ENCODE measurements at regions not wholly inside any gene's neighbourhood (a gene's known extent, or its start where the extent isn't known, plus 50 kb on each side); places are given as distances from the start of the nearest gene placed in this dataset.

DNA sequence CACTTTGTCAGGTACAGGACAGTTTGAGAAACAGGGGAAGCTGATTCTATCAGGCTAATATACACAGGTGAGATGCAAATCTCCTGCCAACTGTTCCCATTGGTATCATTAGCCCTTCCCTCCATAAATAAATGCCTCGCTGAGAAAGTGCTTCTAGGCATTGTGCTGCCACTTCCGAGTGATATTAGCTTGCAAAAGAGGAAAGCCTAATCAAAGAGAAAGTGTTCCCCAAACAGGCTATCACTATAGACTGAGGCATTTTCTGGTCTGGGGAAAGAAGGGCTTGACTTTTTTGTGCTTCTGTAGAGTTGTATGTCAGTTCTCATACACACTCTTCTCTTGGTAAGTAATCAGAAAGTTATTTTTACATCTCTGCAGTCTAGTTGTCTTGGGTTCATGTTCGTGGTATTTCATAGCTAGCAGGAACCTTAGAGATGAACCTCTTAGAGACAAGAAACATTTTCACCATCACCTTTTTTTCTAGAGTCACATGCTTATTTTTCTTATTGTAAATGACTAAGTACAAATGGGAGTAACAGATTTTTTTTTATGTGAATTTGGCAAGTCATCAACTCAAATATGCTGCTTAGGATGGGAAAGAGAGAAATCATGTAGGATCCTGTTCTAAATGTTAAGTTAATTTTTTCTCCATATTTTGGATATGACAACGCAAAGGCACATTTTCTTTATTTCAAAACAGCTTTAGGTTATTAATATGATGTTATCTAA lies 1009.8 kb downstream of the ADGRL3 start:
- Histone ChIP-seq H3K4me3 (no peak overlapping the region), H3K27me3 (ENCODE audit: low read depth) (no peaks in the 10 kb centered on the region), H3K9me3 (no peaks in the 10 kb centered on the region), H3K27ac (no peak overlapping the region), H3K36me3 (no peaks in the 10 kb centered on the region), H3K4me1 (no peaks in the 10 kb centered on the region)
- ATAC-seq (no peak), DNase-seq (no peak)
- intact Hi-C loops (cut with DNase I): no loop called here
- TF ChIP-seq, protein P1, sequence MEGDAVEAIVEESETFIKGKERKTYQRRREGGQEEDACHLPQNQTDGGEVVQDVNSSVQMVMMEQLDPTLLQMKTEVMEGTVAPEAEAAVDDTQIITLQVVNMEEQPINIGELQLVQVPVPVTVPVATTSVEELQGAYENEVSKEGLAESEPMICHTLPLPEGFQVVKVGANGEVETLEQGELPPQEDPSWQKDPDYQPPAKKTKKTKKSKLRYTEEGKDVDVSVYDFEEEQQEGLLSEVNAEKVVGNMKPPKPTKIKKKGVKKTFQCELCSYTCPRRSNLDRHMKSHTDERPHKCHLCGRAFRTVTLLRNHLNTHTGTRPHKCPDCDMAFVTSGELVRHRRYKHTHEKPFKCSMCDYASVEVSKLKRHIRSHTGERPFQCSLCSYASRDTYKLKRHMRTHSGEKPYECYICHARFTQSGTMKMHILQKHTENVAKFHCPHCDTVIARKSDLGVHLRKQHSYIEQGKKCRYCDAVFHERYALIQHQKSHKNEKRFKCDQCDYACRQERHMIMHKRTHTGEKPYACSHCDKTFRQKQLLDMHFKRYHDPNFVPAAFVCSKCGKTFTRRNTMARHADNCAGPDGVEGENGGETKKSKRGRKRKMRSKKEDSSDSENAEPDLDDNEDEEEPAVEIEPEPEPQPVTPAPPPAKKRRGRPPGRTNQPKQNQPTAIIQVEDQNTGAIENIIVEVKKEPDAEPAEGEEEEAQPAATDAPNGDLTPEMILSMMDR (IDR thresholded peaks at IDR 0.05): no peak

DNA sequence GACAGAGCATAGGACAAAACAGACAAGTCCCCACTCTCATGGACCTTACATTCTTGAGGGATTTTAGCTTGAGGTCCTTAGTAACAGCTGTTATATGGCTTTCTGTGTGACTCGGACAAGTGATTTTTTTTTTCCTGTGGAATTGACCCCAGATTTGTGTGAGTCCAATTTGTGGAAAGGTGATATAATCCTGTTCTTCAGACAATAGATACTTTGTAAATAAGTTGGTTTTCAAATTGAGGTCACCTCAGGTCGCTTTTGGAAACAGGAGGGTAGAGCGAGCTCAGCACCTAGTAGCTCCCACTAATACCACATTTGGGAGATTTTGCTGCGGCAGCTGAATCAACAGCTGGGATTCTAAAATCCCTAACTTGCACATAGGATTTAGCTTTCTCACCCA lies 1008.8 kb downstream of the ADGRL3 start:
- H3K27me3 ChIP-seq (ENCODE audit: low read depth): no peaks in the 10 kb centered on the region
- H3K9me3 ChIP-seq: no peaks in the 10 kb centered on the region
- H3K27ac ChIP-seq: no peak overlapping the region
- no peaks in the 10 kb centered on the region for H3K36me3 ChIP-seq
- intact Hi-C loops (cut with DNase I): no loop called here
- TF ChIP-seq, protein P1 (IDR thresholded peaks at IDR 0.05): no peak
- no peak overlapping the region for H3K4me3 ChIP-seq
- DNase-seq: no peak
- no peaks in the 10 kb centered on the region for H3K4me1 ChIP-seq
- ATAC-seq: no peak

DNA sequence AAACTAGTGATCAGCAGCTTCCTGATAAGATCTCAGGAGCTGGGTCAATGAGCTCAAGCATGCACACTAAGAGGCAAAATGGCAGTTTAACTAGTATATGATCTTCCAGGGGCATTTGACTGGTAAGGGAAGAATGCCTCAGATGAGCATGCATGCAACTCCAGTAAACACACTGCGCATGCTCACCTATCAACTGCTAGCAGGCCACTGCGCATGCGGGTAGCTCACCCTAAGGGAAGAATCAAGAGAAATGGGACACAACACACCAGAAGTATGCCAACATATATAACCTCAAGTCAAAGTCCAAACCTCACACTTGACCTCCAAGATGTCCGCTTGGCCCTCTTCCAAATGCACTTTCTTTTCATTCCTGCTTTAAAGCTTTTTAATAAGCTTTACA lies 1004.0 kb downstream of the ADGRL3 start:
- no peak for DNase-seq
- Histone ChIP-seq H3K4me3 (no peak overlapping the region), H3K27ac (no peak overlapping the region), H3K4me1 (no peaks in the 10 kb centered on the region), H3K27me3 (ENCODE audit: low read depth) (no peaks in the 10 kb centered on the region), H3K9me3 (no peaks in the 10 kb centered on the region), H3K36me3 (no peaks in the 10 kb centered on the region)
- TF ChIP-seq, protein P1 (IDR thresholded peaks at IDR 0.05): no peak
- intact Hi-C loops (cut with DNase I): no loop called here
- no peak for ATAC-seq

DNA sequence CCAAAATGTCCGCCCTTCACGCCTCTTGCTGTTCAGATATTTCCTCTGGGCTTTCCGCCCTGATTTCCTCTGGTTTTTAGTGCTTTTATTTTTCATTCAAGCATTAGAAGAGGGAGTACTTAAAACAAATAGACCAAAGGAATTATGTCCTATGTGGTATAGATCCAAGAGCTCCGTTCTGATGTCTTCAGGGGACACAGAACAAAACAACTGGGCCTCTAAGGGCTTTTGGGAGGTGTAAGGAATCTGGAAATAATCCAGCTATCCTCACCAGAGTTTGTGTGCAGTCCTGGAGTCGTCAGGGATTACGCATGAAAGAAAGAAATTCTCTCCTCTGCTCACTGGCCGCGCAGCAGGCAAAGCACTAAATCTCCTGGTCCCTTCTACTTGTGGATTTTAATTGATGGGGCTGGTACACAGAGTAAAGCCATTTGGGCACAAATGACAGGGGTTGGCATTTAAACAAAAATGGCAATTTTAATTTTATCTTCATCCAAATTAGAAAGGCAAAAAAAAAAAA lies 999.2 kb downstream of the ADGRL3 start:
- Histone ChIP-seq H3K27me3 (ENCODE audit: low read depth) (no peaks in the 10 kb centered on the region), H3K4me3 (no peak overlapping the region), H3K27ac (no peak overlapping the region), H3K9me3 (no peaks in the 10 kb centered on the region), H3K36me3 (no peaks in the 10 kb centered on the region), H3K4me1 (no peaks in the 10 kb centered on the region)
- intact Hi-C loops (cut with DNase I): no loop called here
- ATAC-seq (no peak), DNase-seq (no peak)
- TF ChIP-seq, protein P1 (IDR thresholded peaks at IDR 0.05): no peak

DNA sequence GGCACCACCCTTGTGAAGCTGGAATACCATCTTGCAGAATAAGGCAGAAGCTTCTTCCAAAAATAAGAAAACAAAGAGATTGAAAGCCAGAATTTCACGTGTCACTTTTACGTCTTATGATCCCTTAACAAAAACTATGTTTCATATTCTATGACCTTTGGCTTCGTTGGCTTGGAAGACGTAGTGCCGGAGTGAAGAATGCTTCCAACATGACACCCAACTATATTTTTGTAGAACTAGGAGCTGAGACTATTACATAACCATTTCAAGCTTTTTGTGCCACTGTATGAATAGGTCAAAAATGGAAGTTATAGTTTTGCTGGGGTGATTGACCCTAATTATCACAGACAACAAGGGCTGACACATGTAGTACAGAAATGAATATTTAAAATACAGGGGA lies 996.2 kb downstream of the ADGRL3 start:
- Histone ChIP-seq H3K4me1 (no peaks in the 10 kb centered on the region), H3K36me3 (no peaks in the 10 kb centered on the region), H3K27me3 (ENCODE audit: low read depth) (no peaks in the 10 kb centered on the region), H3K27ac (no peak overlapping the region), H3K9me3 (no peaks in the 10 kb centered on the region), H3K4me3 (no peak overlapping the region)
- TF ChIP-seq, protein P1 (IDR thresholded peaks at IDR 0.05): no peak
- DNase-seq (no peak), ATAC-seq (no peak)
- intact Hi-C loops (cut with DNase I): no loop called here

Data from lower lobe of right lung (tissue), 2 donors.